ENCODE measurements at regions not wholly inside any gene's neighbourhood (a gene's known extent, or its start where the extent isn't known, plus 50 kb on each side); places are given as distances from the start of the nearest gene placed in this dataset.

DNA sequence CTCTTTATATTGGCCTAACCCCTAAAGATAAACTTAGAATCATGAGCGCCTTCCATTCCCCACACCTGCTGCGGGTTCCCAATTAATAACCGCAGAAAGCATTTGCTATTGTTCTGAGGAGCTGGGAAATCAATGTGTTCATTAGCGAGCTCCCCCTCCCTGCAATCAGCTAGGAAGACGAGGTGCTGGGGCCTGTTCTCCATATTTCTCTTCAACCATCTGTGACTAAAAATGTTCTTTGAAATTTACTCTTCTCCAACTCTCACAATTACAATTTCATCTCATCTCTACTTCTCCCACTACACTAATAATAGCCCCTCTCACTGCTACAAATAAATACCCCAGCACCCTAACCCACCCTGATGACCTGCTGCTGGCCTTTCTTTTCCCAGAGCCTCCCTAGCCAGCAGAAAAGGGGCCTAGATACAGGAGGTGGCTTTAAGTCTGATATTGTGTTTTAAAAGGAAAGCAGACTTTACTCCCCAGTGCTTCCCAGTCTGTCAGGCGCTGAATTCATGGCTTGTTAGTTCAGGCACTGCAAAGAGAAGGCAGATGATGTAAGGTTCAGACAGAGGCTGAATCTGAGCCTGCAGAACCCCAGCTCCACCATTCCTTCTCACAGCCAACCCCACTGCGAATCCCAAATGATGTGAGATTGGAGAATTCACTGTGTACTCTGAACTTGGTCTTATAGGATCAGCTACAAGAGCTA, 477.5 kb upstream of the DAB1 start:
- H3K4me3 ChIP-seq (ENCODE audit: severe bottlenecking) = no peak overlapping the region
- H3K27ac ChIP-seq (ENCODE audit: poor library complexity, severe bottlenecking) = no peak overlapping the region
- DNase-seq (ENCODE audit: low spot score) = no peak
- ATAC-seq (ENCODE audit: low read depth) = no peak
- H3K36me3 ChIP-seq (ENCODE audit: low read depth) = no peaks in the 10 kb centered on the region
- H3K9me3 ChIP-seq (ENCODE audit: severe bottlenecking) = no peaks in the 10 kb centered on the region
- H3K4me1 ChIP-seq (ENCODE audit: insufficient read depth, poor library complexity, severe bottlenecking) = no peaks in the 10 kb centered on the region
- no peaks in the 10 kb centered on the region for H3K27me3 ChIP-seq (ENCODE audit: insufficient read depth, poor library complexity, severe bottlenecking)
- TF ChIP-seq, protein P1, sequence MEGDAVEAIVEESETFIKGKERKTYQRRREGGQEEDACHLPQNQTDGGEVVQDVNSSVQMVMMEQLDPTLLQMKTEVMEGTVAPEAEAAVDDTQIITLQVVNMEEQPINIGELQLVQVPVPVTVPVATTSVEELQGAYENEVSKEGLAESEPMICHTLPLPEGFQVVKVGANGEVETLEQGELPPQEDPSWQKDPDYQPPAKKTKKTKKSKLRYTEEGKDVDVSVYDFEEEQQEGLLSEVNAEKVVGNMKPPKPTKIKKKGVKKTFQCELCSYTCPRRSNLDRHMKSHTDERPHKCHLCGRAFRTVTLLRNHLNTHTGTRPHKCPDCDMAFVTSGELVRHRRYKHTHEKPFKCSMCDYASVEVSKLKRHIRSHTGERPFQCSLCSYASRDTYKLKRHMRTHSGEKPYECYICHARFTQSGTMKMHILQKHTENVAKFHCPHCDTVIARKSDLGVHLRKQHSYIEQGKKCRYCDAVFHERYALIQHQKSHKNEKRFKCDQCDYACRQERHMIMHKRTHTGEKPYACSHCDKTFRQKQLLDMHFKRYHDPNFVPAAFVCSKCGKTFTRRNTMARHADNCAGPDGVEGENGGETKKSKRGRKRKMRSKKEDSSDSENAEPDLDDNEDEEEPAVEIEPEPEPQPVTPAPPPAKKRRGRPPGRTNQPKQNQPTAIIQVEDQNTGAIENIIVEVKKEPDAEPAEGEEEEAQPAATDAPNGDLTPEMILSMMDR (IDR thresholded peaks at IDR 0.05; ENCODE audit: poor library complexity, severe bottlenecking) = no peak

DNA sequence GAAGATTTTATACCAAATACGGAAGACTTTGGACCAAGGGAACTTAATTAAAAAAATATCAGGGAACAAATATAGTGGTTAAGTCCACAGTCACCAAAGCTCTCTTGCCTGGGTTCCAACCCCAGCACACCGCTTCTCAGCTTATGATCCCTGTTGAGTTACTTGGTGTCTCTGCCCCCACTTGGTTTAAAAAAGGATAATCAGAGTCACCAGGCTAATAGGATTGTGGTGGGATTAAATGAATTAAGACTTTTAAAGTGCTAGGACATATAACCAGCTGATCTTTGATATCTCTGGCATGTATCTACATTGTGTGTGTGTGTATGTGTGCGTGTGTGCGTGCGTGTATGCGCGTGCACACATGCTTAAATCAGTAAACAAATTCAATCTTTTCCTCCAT, 474.7 kb upstream of the DAB1 start:
- Histone ChIP-seq H3K4me3 (ENCODE audit: severe bottlenecking) (no peak overlapping the region), H3K27ac (ENCODE audit: poor library complexity, severe bottlenecking) (no peak overlapping the region), H3K36me3 (ENCODE audit: low read depth) (no peaks in the 10 kb centered on the region), H3K9me3 (ENCODE audit: severe bottlenecking) (no peaks in the 10 kb centered on the region), H3K4me1 (ENCODE audit: insufficient read depth, poor library complexity, severe bottlenecking) (peaks cover 24% of the 10 kb centered on the region), H3K27me3 (ENCODE audit: insufficient read depth, poor library complexity, severe bottlenecking) (no peaks in the 10 kb centered on the region)
- DNase-seq (ENCODE audit: low spot score) (no peak), ATAC-seq (ENCODE audit: low read depth) (no peak)
- TF ChIP-seq, protein P1 (IDR thresholded peaks at IDR 0.05; ENCODE audit: poor library complexity, severe bottlenecking) = no peak

DNA sequence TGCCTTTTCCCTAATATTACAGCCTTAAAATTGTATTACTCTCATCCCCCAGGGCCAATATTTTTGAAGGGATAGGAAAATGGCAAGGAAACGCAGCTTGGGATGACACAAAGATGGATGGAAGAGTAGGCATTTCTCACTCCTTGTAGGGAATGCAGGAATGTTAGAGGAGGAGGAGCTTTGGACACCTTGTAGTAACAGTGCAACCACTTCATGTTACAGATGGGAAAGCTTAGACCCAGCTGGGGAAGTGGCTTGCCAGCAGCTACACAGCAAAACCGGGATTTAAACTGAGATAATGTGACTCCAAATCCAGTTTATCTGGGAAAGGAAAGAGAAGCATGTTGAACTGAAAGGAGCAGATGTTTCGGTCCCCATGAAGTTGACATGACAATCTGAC, 473.7 kb upstream of the DAB1 start:
- no peak for ATAC-seq (ENCODE audit: low read depth)
- Histone ChIP-seq H3K4me3 (ENCODE audit: severe bottlenecking) (no peak overlapping the region), H3K4me1 (ENCODE audit: insufficient read depth, poor library complexity, severe bottlenecking) (peaks cover 32% of the 10 kb centered on the region), H3K9me3 (ENCODE audit: severe bottlenecking) (no peaks in the 10 kb centered on the region), H3K36me3 (ENCODE audit: low read depth) (no peaks in the 10 kb centered on the region), H3K27ac (ENCODE audit: poor library complexity, severe bottlenecking) (no peak overlapping the region), H3K27me3 (ENCODE audit: insufficient read depth, poor library complexity, severe bottlenecking) (no peaks in the 10 kb centered on the region)
- TF ChIP-seq, protein P1 (IDR thresholded peaks at IDR 0.05; ENCODE audit: poor library complexity, severe bottlenecking) = no peak
- no peak for DNase-seq (ENCODE audit: low spot score)

DNA sequence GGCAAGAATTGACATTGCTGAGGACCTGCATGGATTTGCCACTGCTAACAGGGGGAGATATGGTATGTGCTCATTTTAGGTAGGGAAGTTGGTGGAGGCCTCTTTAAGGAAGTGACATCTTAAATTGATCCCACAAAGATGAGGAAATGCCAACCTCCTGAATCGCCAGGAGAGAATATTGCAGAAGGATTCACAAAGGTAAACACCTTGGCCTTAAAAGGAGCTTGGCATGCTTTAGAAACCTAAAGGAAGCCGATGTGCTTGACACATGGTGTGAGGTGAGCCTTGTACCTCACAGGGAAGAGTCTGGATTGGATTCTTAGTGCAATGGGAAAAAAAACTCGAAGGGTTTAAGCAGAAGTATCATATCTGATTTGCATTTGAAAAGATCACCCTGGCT, 470.5 kb upstream of the DAB1 start:
- Histone ChIP-seq H3K36me3 (ENCODE audit: low read depth) (no peaks in the 10 kb centered on the region), H3K4me1 (ENCODE audit: insufficient read depth, poor library complexity, severe bottlenecking) (peaks cover 37% of the 10 kb centered on the region), H3K9me3 (ENCODE audit: severe bottlenecking) (no peaks in the 10 kb centered on the region), H3K27ac (ENCODE audit: poor library complexity, severe bottlenecking) (peak overlapping the region; percentile 68), H3K27me3 (ENCODE audit: insufficient read depth, poor library complexity, severe bottlenecking) (no peaks in the 10 kb centered on the region), H3K4me3 (ENCODE audit: severe bottlenecking) (no peak overlapping the region)
- DNase-seq (ENCODE audit: low spot score) (no peak), ATAC-seq (ENCODE audit: low read depth) (peak; percentile 97)
- TF ChIP-seq, protein P1 (IDR thresholded peaks at IDR 0.05; ENCODE audit: poor library complexity, severe bottlenecking) = no peak

DNA sequence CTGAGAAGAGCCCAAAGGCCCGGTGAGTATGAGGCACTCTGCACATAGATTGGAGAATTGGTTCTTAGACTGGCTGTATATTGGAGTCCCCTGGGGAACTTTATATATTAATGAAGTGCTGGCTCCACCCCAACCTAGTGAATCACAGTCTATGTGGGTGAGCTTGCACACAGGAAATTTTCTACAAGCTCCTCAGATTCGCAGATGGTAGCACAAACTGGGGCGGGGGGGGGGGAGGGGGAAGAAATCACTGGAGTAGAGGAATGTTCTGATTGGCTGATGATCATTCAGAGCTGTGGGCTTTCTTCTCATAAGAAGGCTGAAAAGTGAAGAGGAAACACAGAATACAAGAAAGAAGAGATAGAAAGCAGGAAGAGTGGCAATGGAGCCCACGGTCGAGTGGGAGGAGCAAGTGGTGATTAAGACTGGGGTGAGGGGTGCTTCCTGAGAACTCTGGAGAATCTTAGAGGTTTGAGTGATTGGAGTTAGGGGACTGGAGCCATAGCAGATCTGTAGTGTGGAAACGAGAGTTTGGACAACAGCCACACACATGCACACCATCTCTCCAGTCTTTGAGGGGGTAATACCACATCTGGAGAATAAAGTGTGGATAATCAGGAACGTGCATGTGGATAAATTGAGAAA, 465.9 kb upstream of the DAB1 start:
- no peak for DNase-seq (ENCODE audit: low spot score)
- Histone ChIP-seq H3K27me3 (ENCODE audit: insufficient read depth, poor library complexity, severe bottlenecking) (no peaks in the 10 kb centered on the region), H3K27ac (ENCODE audit: poor library complexity, severe bottlenecking) (no peak overlapping the region), H3K4me1 (ENCODE audit: insufficient read depth, poor library complexity, severe bottlenecking) (peaks cover 25% of the 10 kb centered on the region), H3K4me3 (ENCODE audit: severe bottlenecking) (no peak overlapping the region), H3K9me3 (ENCODE audit: severe bottlenecking) (no peaks in the 10 kb centered on the region), H3K36me3 (ENCODE audit: low read depth) (no peaks in the 10 kb centered on the region)
- ATAC-seq (ENCODE audit: low read depth) = no peak
- TF ChIP-seq, protein P1 (IDR thresholded peaks at IDR 0.05; ENCODE audit: poor library complexity, severe bottlenecking) = no peak
